H9 (cell line): ENCODE measurements at regions not wholly inside any gene's neighbourhood (a gene's known extent, or its start where the extent isn't known, plus 50 kb on each side); places are given as distances from the start of the nearest gene placed in this dataset.

Source experiments
- DNase-seq: peaks from one replicate; pipeline ENCODE4 v3.0.0-alpha.2; 2017
- H2AFZ ChIP-seq: one replicate; pipeline ENCODE4 v1.6.1; 2013; ENCODE audit warnings: mild to moderate bottlenecking, low read length, control low read depth, moderate library complexity
- H2AK5ac ChIP-seq: 2 replicates; pipeline ENCODE4 v1.6.1; 2013; ENCODE audit warnings: low read length, control low read depth, mixed read lengths; ENCODE audit not compliant: insufficient read length
- H2BK120ac ChIP-seq: one replicate; pipeline ENCODE4 v1.6.1; 2013; ENCODE audit warnings: low read depth, mild to moderate bottlenecking, low read length, control low read depth, inconsistent platforms; ENCODE audit not compliant: poor library complexity, severe bottlenecking
- H2BK12ac ChIP-seq: 2 replicates; pipeline ENCODE4 v1.6.1; 2013; ENCODE audit warnings: low read length, control low read depth, mixed read lengths, low read depth; ENCODE audit not compliant: insufficient read length
- H2BK15ac ChIP-seq: 2 replicates; pipeline ENCODE4 v1.6.1; 2013; ENCODE audit warnings: low read depth, low read length, control low read depth
- H2BK20ac ChIP-seq: one replicate; pipeline ENCODE4 v1.6.1; 2013; ENCODE audit warnings: low read depth, mild to moderate bottlenecking, low read length, control low read depth, inconsistent platforms; ENCODE audit not compliant: poor library complexity, severe bottlenecking
- H2BK5ac ChIP-seq: 2 replicates; pipeline ENCODE4 v1.6.1; 2013; ENCODE audit warnings: low read length, control low read depth, mixed read lengths; ENCODE audit not compliant: insufficient read length
- H3K14ac ChIP-seq: 2 replicates; pipeline ENCODE4 v1.6.1; 2013; ENCODE audit warnings: low read length, control low read depth; ENCODE audit not compliant: insufficient read depth
- H3K18ac ChIP-seq: 2 replicates; pipeline ENCODE4 v1.6.1; 2013; ENCODE audit warnings: low read depth, mild to moderate bottlenecking, mixed read lengths, low read length, control low read depth; ENCODE audit not compliant: insufficient read length
- H3K23ac ChIP-seq: 2 replicates; pipeline ENCODE4 v1.6.1; 2013; ENCODE audit warnings: low read length, control low read depth, mixed read lengths, low read depth; ENCODE audit not compliant: insufficient read length
- H3K23me2 ChIP-seq: 2 replicates; pipeline ENCODE4 v1.6.1; 2013; ENCODE audit warnings: low read depth, mild to moderate bottlenecking, mixed read lengths, low read length, control low read depth; ENCODE audit not compliant: insufficient read length, poor library complexity, severe bottlenecking
- H3K27ac ChIP-seq: 2 replicates; pipeline ENCODE4 v1.5.1; 2013; ENCODE audit warnings: low read length, control low read depth, mixed read lengths, low read depth; ENCODE audit not compliant: insufficient read length
- H3K27me3 ChIP-seq: 2 replicates; pipeline ENCODE4 v1.6.1; 2013; ENCODE audit warnings: low read length, control low read depth, inconsistent platforms; ENCODE audit not compliant: insufficient read depth
- H3K4ac ChIP-seq: 2 replicates; pipeline ENCODE4 v1.6.1; 2013; ENCODE audit warnings: low read depth, mild to moderate bottlenecking, control low read depth, inconsistent platforms, low read length, moderate library complexity
- H3K4me1 ChIP-seq: 2 replicates; pipeline ENCODE4 v1.6.1; 2013; ENCODE audit warnings: low read length, control low read depth, inconsistent platforms; ENCODE audit not compliant: insufficient read depth
- H3K4me2 ChIP-seq: 2 replicates; pipeline ENCODE4 v1.6.1; 2013; ENCODE audit warnings: low read length, control low read depth, mixed read lengths; ENCODE audit not compliant: insufficient read length, insufficient read depth
- H3K56ac ChIP-seq: 2 replicates; pipeline ENCODE4 v1.6.1; 2013; ENCODE audit warnings: low read depth, mild to moderate bottlenecking, mixed read lengths, low read length, control low read depth; ENCODE audit not compliant: insufficient read length
- H3K79me1 ChIP-seq: 2 replicates; pipeline ENCODE4 v1.6.1; 2013; ENCODE audit warnings: low read depth, mild to moderate bottlenecking, moderate library complexity, low read length, control low read depth, inconsistent platforms; ENCODE audit not compliant: insufficient read depth, poor library complexity, severe bottlenecking
- H3K79me2 ChIP-seq: 2 replicates; pipeline ENCODE4 v1.6.1; 2013; ENCODE audit warnings: low read length, control low read depth, inconsistent platforms; ENCODE audit not compliant: insufficient read depth
- H3K9ac ChIP-seq: 2 replicates; pipeline ENCODE4 v1.6.1; 2013; ENCODE audit warnings: low read length, control low read depth, mixed read lengths; ENCODE audit not compliant: insufficient read length; ENCODE audit errors: extremely low read depth
- H3K9me3 ChIP-seq: one replicate; pipeline ENCODE4 v1.6.1; 2013; ENCODE audit warnings: low read depth, low read length, inconsistent platforms; ENCODE audit not compliant: control insufficient read depth
- H3T11ph ChIP-seq: one replicate; pipeline ENCODE4 v1.6.1; 2013; ENCODE audit warnings: mild to moderate bottlenecking, low read length, control low read depth, inconsistent platforms
- H4K20me1 ChIP-seq: one replicate; pipeline ENCODE4 v1.6.1; 2013; ENCODE audit not compliant: control insufficient read depth, insufficient read length, insufficient read depth
- H4K5ac ChIP-seq: 2 replicates; pipeline ENCODE4 v1.6.1; 2013; ENCODE audit warnings: low read depth, mild to moderate bottlenecking, mixed read lengths, low read length, control low read depth; ENCODE audit not compliant: insufficient read length
- H4K8ac ChIP-seq: replicated peaks from 2 replicates; pipeline ENCODE4 v1.6.1; 2013; ENCODE audit warnings: low read length, control low read depth, mixed read lengths, low read depth; ENCODE audit not compliant: insufficient read length
- H4K91ac ChIP-seq: 2 replicates; pipeline ENCODE4 v1.6.1; 2013; ENCODE audit warnings: low read depth, mild to moderate bottlenecking, moderate library complexity, mixed read lengths, low read length, control low read depth; ENCODE audit not compliant: insufficient read length
- H3K27ac Mint-ChIP-seq, 3 experiments: 2 replicates in 2 of 3; 3 replicates in 1 of 3; pipeline ENCODE4 v1.8.0; 2020 to 2021; ENCODE audit warnings: mixed read lengths in 3 of 3, mild to moderate bottlenecking in 1 of 3, moderate library complexity in 1 of 3
- H3K27me3 Mint-ChIP-seq: 2 replicates; pipeline ENCODE4 v1.8.0; 2021; ENCODE audit warnings: low read depth, mild to moderate bottlenecking, moderate library complexity, mixed read lengths
- H3K36me3 Mint-ChIP-seq, 3 experiments: 2 replicates in 2 of 3; 3 replicates in 1 of 3; pipeline ENCODE4 v1.8.0; 2020 to 2021; ENCODE audit warnings: low read depth in 3 of 3, mixed read lengths in 3 of 3; ENCODE audit not compliant: insufficient read depth in 1 of 3
- H3K4me1 Mint-ChIP-seq, 2 experiments: 2 replicates each; pipeline ENCODE4 v1.8.0; 2020; ENCODE audit warnings: mixed read lengths in 2 of 2
- H3K4me3 Mint-ChIP-seq, 2 experiments: 2 replicates in 1 of 2; 3 replicates in 1 of 2; pipeline ENCODE4 v1.8.0; 2020 to 2021; ENCODE audit warnings: mild to moderate bottlenecking in 2 of 2, mixed read lengths in 2 of 2, moderate library complexity in 1 of 2
- H3K9me3 Mint-ChIP-seq, 2 experiments: 2 replicates in 1 of 2; 3 replicates in 1 of 2; pipeline ENCODE4 v1.8.0; 2020; ENCODE audit warnings: mild to moderate bottlenecking in 2 of 2, mixed read lengths in 2 of 2, moderate library complexity in 1 of 2
- WGBS: extraction: QIAGEN DNeasy Blood & Tissue Kit; methylation state at CpG from one replicate; pipeline ENCODE4 v1.1.7; 2013; ENCODE audit warnings: missing lambda C conversion rate, low lambda C conversion rate, mixed read lengths; ENCODE audit not compliant: insufficient read length; ENCODE audit errors: extremely low coverage; 5-methylcytosine and 5-hydroxymethylcytosine counted together
- TF ChIP-seq, protein P1 (sequence below): fragments of 200-600 bp; sonication (generic); conservative IDR thresholded peaks from 3 replicates; pipeline ENCODE4 v1.8.0; 2021; ENCODE audit warnings: antibody characterized with exemption, mild to moderate bottlenecking

GRCh38 chr22:25352294-25352680, 132.8 kb downstream of the CRYBB2 start:
- Histone ChIP-seq H2AK5ac (no peak overlapping the region), H3K27ac (no peak overlapping the region), H3K18ac (no peak overlapping the region), H2BK15ac (no peak overlapping the region), H3K56ac (no peak overlapping the region), H2BK5ac (no peak overlapping the region), H3K4me1 (no peaks in the 10 kb centered on the region), H3K4ac (no peak overlapping the region), H3K79me2 (no peaks in the 10 kb centered on the region), H3K9ac (no peak overlapping the region), H3K23me2 (no peaks in the 10 kb centered on the region), H4K8ac (no peak overlapping the region), H4K5ac (no peak overlapping the region), H4K20me1 (peaks cover 2% of the 10 kb centered on the region), H2BK120ac (no peak overlapping the region), H2AFZ (no peak overlapping the region), H2BK20ac (no peak overlapping the region), H4K91ac (no peak overlapping the region), H3K4me2 (no peak overlapping the region), H2BK12ac (no peak overlapping the region), H3K79me1 (no peaks in the 10 kb centered on the region), H3K14ac (no peak overlapping the region), H3T11ph (no peak overlapping the region), H3K23ac (no peak overlapping the region), H3K27me3 (no peaks in the 10 kb centered on the region), H3K9me3 (peaks cover 7% of the 10 kb centered on the region)
- Mint-ChIP-seq H3K9me3 (peaks cover 7 to 8% of the 10 kb centered on the region in 2 experiments; a peak in 4 of 5 replicates), H3K27me3 (no peaks in the 10 kb centered on the region), H3K4me1 (no peaks in the 10 kb centered on the region), H3K36me3 (peaks cover 29 to 63% (median 56%) of the 10 kb centered on the region in 3 experiments), H3K27ac (no peak overlapping the region), H3K4me3 (no peak overlapping the region)
- TF ChIP-seq, protein P1, sequence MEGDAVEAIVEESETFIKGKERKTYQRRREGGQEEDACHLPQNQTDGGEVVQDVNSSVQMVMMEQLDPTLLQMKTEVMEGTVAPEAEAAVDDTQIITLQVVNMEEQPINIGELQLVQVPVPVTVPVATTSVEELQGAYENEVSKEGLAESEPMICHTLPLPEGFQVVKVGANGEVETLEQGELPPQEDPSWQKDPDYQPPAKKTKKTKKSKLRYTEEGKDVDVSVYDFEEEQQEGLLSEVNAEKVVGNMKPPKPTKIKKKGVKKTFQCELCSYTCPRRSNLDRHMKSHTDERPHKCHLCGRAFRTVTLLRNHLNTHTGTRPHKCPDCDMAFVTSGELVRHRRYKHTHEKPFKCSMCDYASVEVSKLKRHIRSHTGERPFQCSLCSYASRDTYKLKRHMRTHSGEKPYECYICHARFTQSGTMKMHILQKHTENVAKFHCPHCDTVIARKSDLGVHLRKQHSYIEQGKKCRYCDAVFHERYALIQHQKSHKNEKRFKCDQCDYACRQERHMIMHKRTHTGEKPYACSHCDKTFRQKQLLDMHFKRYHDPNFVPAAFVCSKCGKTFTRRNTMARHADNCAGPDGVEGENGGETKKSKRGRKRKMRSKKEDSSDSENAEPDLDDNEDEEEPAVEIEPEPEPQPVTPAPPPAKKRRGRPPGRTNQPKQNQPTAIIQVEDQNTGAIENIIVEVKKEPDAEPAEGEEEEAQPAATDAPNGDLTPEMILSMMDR = no peak
- DNase-seq = no peak
- WGBS = no CpG with 5 or more reads among the region's 8 CpGs
